ENCODE measurements at regions not wholly inside any gene's neighbourhood (a gene's known extent, or its start where the extent isn't known, plus 50 kb on each side); places are given as distances from the start of the nearest gene placed in this dataset.

- TF ChIP-seq ZNF692 (tag by site-specific recombination; IDR thresholded peaks at IDR 0.05) (no peak), ZNF26 (tag by site-specific recombination; IDR thresholded peaks at IDR 0.05) (no peak), CTCF (tag by site-specific recombination; IDR thresholded peaks at IDR 0.05) (no peak), ZNF114 (tag by site-specific recombination; IDR thresholded peaks at IDR 0.05) (no peak)
These were observed 702.2 kb upstream of the NRXN1 start for GRCh38 chr2:51734115-51734514.
